Osteocyte (in vitro differentiated cells): ENCODE measurements at regions not wholly inside any gene's neighbourhood (a gene's known extent, or its start where the extent isn't known, plus 50 kb on each side); places are given as distances from the start of the nearest gene placed in this dataset.
"Not testable (repeated sequence)": the region's sequence is repeated elsewhere in the genome, so short reads cannot be mapped to it uniquely, and the experiment has no call there.

Source experiments
- DNase-seq: peaks from one replicate; pipeline ENCODE4 v3.0.0; 2021; ENCODE audit warnings: mixed read lengths; ENCODE audit not compliant: unreplicated experiment; ENCODE audit errors: extremely low spot score
- H3K27ac Mint-ChIP-seq: one replicate; pipeline ENCODE4 v1.8.0; 2021; ENCODE audit warnings: mild to moderate bottlenecking, mixed read lengths; ENCODE audit not compliant: unreplicated experiment
- H3K27me3 Mint-ChIP-seq: one replicate; pipeline ENCODE4 v1.8.0; 2021; ENCODE audit warnings: mixed read lengths; ENCODE audit not compliant: unreplicated experiment
- H3K36me3 Mint-ChIP-seq: one replicate; pipeline ENCODE4 v1.8.0; 2021; ENCODE audit warnings: mixed read lengths; ENCODE audit not compliant: unreplicated experiment
- H3K4me1 Mint-ChIP-seq: one replicate; pipeline ENCODE4 v1.8.0; 2021; ENCODE audit warnings: mixed read lengths; ENCODE audit not compliant: unreplicated experiment
- H3K4me3 Mint-ChIP-seq: one replicate; pipeline ENCODE4 v1.8.0; 2021; ENCODE audit warnings: mild to moderate bottlenecking, moderate library complexity, mixed read lengths; ENCODE audit not compliant: unreplicated experiment
- H3K9me3 Mint-ChIP-seq: one replicate; pipeline ENCODE4 v1.8.0; 2021; ENCODE audit warnings: mixed read lengths; ENCODE audit not compliant: unreplicated experiment
- TF ChIP-seq, protein P1 (sequence below): fragments of 200-600 bp; sonication (generic); IDR thresholded peaks from 2 replicates; pipeline ENCODE4 v1.5.0; 2021; ENCODE audit warnings: antibody characterized with exemption, mild to moderate bottlenecking, moderate library complexity

- Mint-ChIP-seq H3K9me3 (peaks cover 14% of the 10 kb centered on the region), H3K4me3 (no peak overlapping the region), H3K27ac (peak overlapping the region; percentile 69), H3K4me1 (peaks cover 31% of the 10 kb centered on the region), H3K36me3 (peaks cover 29% of the 10 kb centered on the region), H3K27me3 (no peaks in the 10 kb centered on the region)
- TF ChIP-seq, protein P1, sequence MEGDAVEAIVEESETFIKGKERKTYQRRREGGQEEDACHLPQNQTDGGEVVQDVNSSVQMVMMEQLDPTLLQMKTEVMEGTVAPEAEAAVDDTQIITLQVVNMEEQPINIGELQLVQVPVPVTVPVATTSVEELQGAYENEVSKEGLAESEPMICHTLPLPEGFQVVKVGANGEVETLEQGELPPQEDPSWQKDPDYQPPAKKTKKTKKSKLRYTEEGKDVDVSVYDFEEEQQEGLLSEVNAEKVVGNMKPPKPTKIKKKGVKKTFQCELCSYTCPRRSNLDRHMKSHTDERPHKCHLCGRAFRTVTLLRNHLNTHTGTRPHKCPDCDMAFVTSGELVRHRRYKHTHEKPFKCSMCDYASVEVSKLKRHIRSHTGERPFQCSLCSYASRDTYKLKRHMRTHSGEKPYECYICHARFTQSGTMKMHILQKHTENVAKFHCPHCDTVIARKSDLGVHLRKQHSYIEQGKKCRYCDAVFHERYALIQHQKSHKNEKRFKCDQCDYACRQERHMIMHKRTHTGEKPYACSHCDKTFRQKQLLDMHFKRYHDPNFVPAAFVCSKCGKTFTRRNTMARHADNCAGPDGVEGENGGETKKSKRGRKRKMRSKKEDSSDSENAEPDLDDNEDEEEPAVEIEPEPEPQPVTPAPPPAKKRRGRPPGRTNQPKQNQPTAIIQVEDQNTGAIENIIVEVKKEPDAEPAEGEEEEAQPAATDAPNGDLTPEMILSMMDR, result no peak
- no peak for DNase-seq
These were observed 129.1 kb downstream of the BCL2L11 start for GRCh38 chr2:111249806-111250205.

- Mint-ChIP-seq H3K4me1 (peaks cover 31% of the 10 kb centered on the region), H3K27me3 (no peaks in the 10 kb centered on the region), H3K27ac (peak overlapping the region; percentile 69), H3K4me3 (no peak overlapping the region), H3K9me3 (peaks cover 14% of the 10 kb centered on the region), H3K36me3 (peaks cover 29% of the 10 kb centered on the region)
- TF ChIP-seq, protein P1, result no peak
- no peak for DNase-seq
These were observed 129.8 kb downstream of the BCL2L11 start for GRCh38 chr2:111250448-111251030.

DNA sequence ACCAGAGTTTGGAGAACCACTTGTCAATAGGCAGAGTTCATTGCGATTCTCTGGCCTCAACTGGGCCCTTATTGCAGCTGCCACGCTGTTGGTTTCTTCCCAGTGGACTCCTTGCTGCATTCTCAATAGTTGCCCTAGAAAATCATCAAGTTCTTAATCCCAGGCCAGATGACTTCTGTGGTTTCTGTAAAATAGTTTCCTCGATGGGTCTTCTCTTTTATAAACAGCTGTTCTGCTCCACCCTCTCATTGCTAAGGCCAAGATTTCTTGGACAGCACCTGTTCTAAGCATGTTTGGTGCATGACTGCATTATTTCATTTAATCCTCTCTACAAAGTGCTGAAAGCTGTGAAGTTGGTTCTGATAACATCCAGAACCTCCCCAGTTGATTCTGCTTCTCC, 131.0 kb downstream of the BCL2L11 start:
- no peak overlapping the region for H3K4me3 Mint-ChIP-seq
- H3K27me3 Mint-ChIP-seq, result no peaks in the 10 kb centered on the region
- peaks cover 14% of the 10 kb centered on the region for H3K9me3 Mint-ChIP-seq
- TF ChIP-seq, protein P1, result no peak
- peaks cover 26% of the 10 kb centered on the region for H3K36me3 Mint-ChIP-seq
- H3K27ac Mint-ChIP-seq, result no peak overlapping the region
- peaks cover 26% of the 10 kb centered on the region for H3K4me1 Mint-ChIP-seq
- no peak for DNase-seq

GRCh38 chr2:111252436-111252835, 131.7 kb downstream of the BCL2L11 start:
- DNase-seq, result no peak
- H3K9me3 Mint-ChIP-seq, result peaks cover 14% of the 10 kb centered on the region
- H3K36me3 Mint-ChIP-seq, result peaks cover 20% of the 10 kb centered on the region
- H3K27me3 Mint-ChIP-seq, result no peaks in the 10 kb centered on the region
- no peak overlapping the region for H3K27ac Mint-ChIP-seq
- no peak overlapping the region for H3K4me3 Mint-ChIP-seq
- TF ChIP-seq, protein P1, result no peak
- H3K4me1 Mint-ChIP-seq, result peaks cover 21% of the 10 kb centered on the region

DNA sequence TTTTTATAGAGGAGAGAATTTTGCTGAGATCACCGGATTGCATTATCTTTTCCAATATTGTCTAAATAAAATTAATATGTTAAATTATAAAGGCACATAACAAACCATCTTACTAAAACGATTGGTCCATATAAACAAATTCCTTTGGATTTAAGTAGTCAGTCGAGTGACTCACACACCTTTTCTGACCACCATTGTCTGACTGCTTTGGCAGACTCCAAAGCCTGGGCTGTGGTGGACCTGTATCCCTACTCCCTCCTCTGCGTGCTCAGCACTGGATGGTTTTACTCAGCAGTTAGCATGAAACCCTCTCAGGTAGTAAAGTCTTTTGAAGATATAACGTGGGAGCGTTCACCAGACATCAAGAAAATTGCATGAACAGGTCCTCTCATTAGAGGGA, 134.2 kb downstream of the BCL2L11 start:
- H3K36me3 Mint-ChIP-seq, result peaks cover 14% of the 10 kb centered on the region
- not testable (repeated sequence) for H3K4me3 Mint-ChIP-seq, H3K27ac Mint-ChIP-seq, H3K27me3 Mint-ChIP-seq
- H3K9me3 Mint-ChIP-seq, result peaks cover 14% of the 10 kb centered on the region
- peaks cover 16% of the 10 kb centered on the region for H3K4me1 Mint-ChIP-seq
- DNase-seq, result peak; percentile 34

- Mint-ChIP-seq H3K36me3 (peaks cover 14% of the 10 kb centered on the region), H3K9me3 (peaks cover 14% of the 10 kb centered on the region)
- H3K27me3 Mint-ChIP-seq, DNase-seq, H3K27ac Mint-ChIP-seq, H3K4me1 Mint-ChIP-seq, H3K4me3 Mint-ChIP-seq: not testable (repeated sequence)
These were observed 135.9 kb downstream of the BCL2L11 start for GRCh38 chr2:111256628-111257027.

- not testable (repeated sequence) for H3K27ac Mint-ChIP-seq, DNase-seq, H3K4me3 Mint-ChIP-seq, H3K4me1 Mint-ChIP-seq, H3K36me3 Mint-ChIP-seq, H3K9me3 Mint-ChIP-seq, H3K27me3 Mint-ChIP-seq
These were observed 136.9 kb downstream of the BCL2L11 start for GRCh38 chr2:111257607-111258006.

DNA sequence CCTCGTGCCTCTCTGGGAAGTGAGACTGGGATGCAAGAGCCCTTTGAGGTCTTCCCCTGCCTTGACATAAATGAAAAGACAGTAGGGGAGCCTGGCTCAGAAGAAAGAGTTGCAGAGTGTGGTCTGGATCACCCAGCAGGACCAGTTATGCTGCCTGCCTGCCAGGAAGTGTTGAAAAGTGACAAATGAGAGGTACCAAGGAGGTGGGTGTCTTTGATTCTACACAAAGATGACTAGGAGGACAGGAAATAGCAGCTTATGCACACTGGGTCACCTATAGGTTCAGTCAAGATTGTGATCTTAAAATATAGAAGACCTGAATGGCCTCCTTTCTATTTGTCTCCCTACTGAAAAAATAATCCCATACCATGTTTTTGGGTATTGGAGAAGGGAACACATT, 137.6 kb downstream of the BCL2L11 start:
- H3K27me3 Mint-ChIP-seq, H3K27ac Mint-ChIP-seq, H3K36me3 Mint-ChIP-seq, H3K4me1 Mint-ChIP-seq, H3K4me3 Mint-ChIP-seq, H3K9me3 Mint-ChIP-seq: not testable (repeated sequence)
- peak; percentile 25 for DNase-seq
